HG03469 (cell line): ENCODE measurements at regions not wholly inside any gene's neighbourhood (a gene's known extent, or its start where the extent isn't known, plus 50 kb on each side); places are given as distances from the start of the nearest gene placed in this dataset.
"Not testable (repeated sequence)": the region's sequence is repeated elsewhere in the genome, so short reads cannot be mapped to it uniquely, and the experiment has no call there.

Experiments
- ATAC-seq: cut with Tn5 transposase; IDR thresholded peaks from one replicate; pipeline ENCODE4 v1.9.1; 2021; ENCODE audit warnings: mild to moderate bottlenecking, moderate library complexity, moderate number of reproducible peaks; ENCODE audit not compliant: unreplicated experiment

- ATAC-seq = not testable (repeated sequence)
These were observed 131.8 kb downstream of the KDR start for GRCh38 chr4:54993473-54994026.

- no peak for ATAC-seq
These were observed 133.1 kb downstream of the KDR start for GRCh38 chr4:54992266-54992665.

- no peak for ATAC-seq
These were observed 136.7 kb downstream of the KDR start for GRCh38 chr4:54988655-54989054.

- no peak for ATAC-seq
These were observed 139.1 kb downstream of the KDR start for GRCh38 chr4:54986095-54986846.

GRCh38 chr4:54976682-54977081 lies 148.7 kb downstream of the KDR start:
- no peak for ATAC-seq

GRCh38 chr4:54976031-54976430 lies 149.4 kb downstream of the KDR start:
- ATAC-seq = no peak

GRCh38 chr4:54973784-54974183 lies 151.6 kb downstream of the KDR start:
- no peak for ATAC-seq

GRCh38 chr4:54971474-54971950 lies 153.9 kb downstream of the KDR start:
- ATAC-seq = peak; percentile 57

- ATAC-seq = no peak
These were observed 158.1 kb downstream of the KDR start for GRCh38 chr4:54967289-54967688.

GRCh38 chr4:54961357-54961975 lies 163.9 kb downstream of the KDR start:
- ATAC-seq = no peak

- ATAC-seq = no peak
These were observed 165.7 kb downstream of the KDR start for GRCh38 chr4:54959651-54960116.

- ATAC-seq = no peak
These were observed 166.3 kb downstream of the KDR start for GRCh38 chr4:54959131-54959530.

GRCh38 chr4:54958236-54958635 lies 167.2 kb downstream of the KDR start:
- no peak for ATAC-seq

GRCh38 chr4:54954656-54955388 lies 170.6 kb downstream of the KDR start:
- ATAC-seq = no peak

- no peak for ATAC-seq
These were observed 178.7 kb downstream of the KDR start for GRCh38 chr4:54946741-54947140.

GRCh38 chr4:54945838-54946237 lies 179.6 kb downstream of the KDR start:
- ATAC-seq = no peak

GRCh38 chr4:54942721-54943120 lies 182.7 kb downstream of the KDR start:
- ATAC-seq = no peak

GRCh38 chr4:54941994-54942552 lies 183.3 kb downstream of the KDR start:
- ATAC-seq = peak; percentile 43

- ATAC-seq = no peak
These were observed 184.2 kb downstream of the KDR start for GRCh38 chr4:54940996-54941865.

GRCh38 chr4:54937501-54937900 lies 187.9 kb downstream of the KDR start:
- no peak for ATAC-seq
